Transverse colon (tissue), 4 donors: ENCODE measurements at regions not wholly inside any gene's neighbourhood (a gene's known extent, or its start where the extent isn't known, plus 50 kb on each side); places are given as distances from the start of the nearest gene placed in this dataset.

Experiments
- DNase-seq: peaks from one replicate; pipeline ENCODE4 v3.0.0-alpha.2; 2019
- H3K27ac ChIP-seq, 4 donors: fragments of 200-600 bp; sonication (generic); 2 replicates each; pipeline ENCODE4 v1.5.1; 2016 to 2018; ENCODE audit warnings: inconsistent platforms in 4 of 4
- H3K27me3 ChIP-seq: fragments of 200-600 bp; sonication (generic); 2 replicates; pipeline ENCODE4 v1.5.1; 2017; ENCODE audit warnings: inconsistent platforms
- H3K36me3 ChIP-seq, 4 donors: fragments of 200-600 bp; sonication (generic); 2 replicates each; pipeline ENCODE4 v1.5.1; 2017 to 2019; ENCODE audit warnings: inconsistent platforms in 4 of 4
- H3K4me1 ChIP-seq, 4 donors: fragments of 200-600 bp; sonication (generic); 2 replicates each; pipeline ENCODE4 v1.5.1; 2017 to 2020; ENCODE audit warnings: inconsistent platforms in 4 of 4
- H3K4me3 ChIP-seq, 4 donors: fragments of 200-600 bp; sonication (generic); 1 replicate in 1 of 4; 2 replicates in 3 of 4; pipeline versions ENCODE4 v1.5.1 to v1.6.1; 2017 to 2019; ENCODE audit warnings: inconsistent platforms in 4 of 4
- H3K9me3 ChIP-seq, 2 donors: fragments of 200-600 bp; sonication (generic); 2 replicates each; pipeline ENCODE4 v1.5.1; 2017 to 2019; ENCODE audit warnings: inconsistent platforms in 2 of 2
- CTCF ChIP-seq, 5 experiments: fragments of 200-600 bp in 3 of 5; fragments of 450-650 bp in 2 of 5; sonication (generic) in 3 of 5; IDR thresholded peaks; 1 replicate in 2 of 5; 2 replicates in 3 of 5; pipeline ENCODE4 v1.5.1; 2016 to 2017; ENCODE audit warnings: antibody characterized with exemption in 5 of 5, inconsistent platforms in 3 of 5, mild to moderate bottlenecking in 2 of 5, moderate library complexity in 1 of 5
- EP300 ChIP-seq: sonication (generic); formaldehyde crosslinking; IDR thresholded peaks from one replicate; pipeline ENCODE4 v1.6.1; 2017; ENCODE audit warnings: antibody characterized with exemption, low read depth
- POLR2A ChIP-seq: fragments of 450-650 bp; IDR thresholded peaks from one replicate; pipeline ENCODE4 v1.6.1; 2016; ENCODE audit warnings: antibody characterized with exemption, mild to moderate bottlenecking, moderate library complexity
- POLR2AphosphoS5 ChIP-seq, 3 donors: sonication (generic); formaldehyde crosslinking; IDR thresholded peaks; one replicate each; pipeline ENCODE4 v1.6.1; 2016; ENCODE audit warnings: antibody characterized with exemption in 3 of 3
- WGBS, 2 donors: methylation state at CpG; one replicate each; pipeline ENCODE4 v1.1.5; 2018; ENCODE audit warnings: low coverage in 1 of 2; 5-methylcytosine and 5-hydroxymethylcytosine counted together
- in situ Hi-C, 4 donors: fragments of 200-750 bp; cut with MboI; loops; one replicate each; pipeline versions ENCODE4 v1.15.0 to v1.15.1; 2017; ENCODE audit warnings: low sequenced_read_pairs in 3 of 4, low pct_ligation_motif_present in 1 of 4, low pct_unique_long_range_greater_than_20kb in 1 of 4
- intact Hi-C: fragments of 100-400 bp; cut with DNase I; formaldehyde crosslinking; loops from one replicate; pipeline ENCODE4 v1.15.1; 2023; ENCODE audit warnings: low total_unique reads

GRCh38 chr17:71631483-71631882, 489.3 kb upstream of the SOX9 start:
- no peak for TF ChIP-seq POLR2A
- TF ChIP-seq EP300 = no peak
- no peak for TF ChIP-seq POLR2AphosphoS5 (IDR thresholded peaks at IDR 0.05)
- no peak for TF ChIP-seq CTCF (IDR thresholded peaks at IDR 0.05)
- in situ Hi-C loops (loop anchor here in 1 of 4 donors (25.0 kb wide), 1 partner anchor 94 kb away; no protein-coding TSS in a partner anchor), intact Hi-C loops (no loop called here)
- Histone ChIP-seq H3K36me3 (no peaks in the 10 kb centered on the region), H3K4me1 (peaks cover 8 to 32% (median 17%) of the 10 kb centered on the region in 4 donors), H3K27ac (peak overlapping the region in 1 of 4 donors; percentile 78), H3K4me3 (no peak overlapping the region), H3K27me3 (no peaks in the 10 kb centered on the region), H3K9me3 (no peaks in the 10 kb centered on the region)
- DNase-seq = no peak
- WGBS, 2 donors = 24 to 27% methylated on average over 1 of the region's 1 CpG

GRCh38 chr17:71632328-71632727, 488.5 kb upstream of the SOX9 start:
- Histone ChIP-seq H3K36me3 (no peaks in the 10 kb centered on the region), H3K4me1 (peaks cover 8 to 32% (median 17%) of the 10 kb centered on the region in 4 donors), H3K27ac (peak overlapping the region; percentile 60 to 78 (median 74)), H3K9me3 (no peaks in the 10 kb centered on the region), H3K4me3 (no peak overlapping the region), H3K27me3 (no peaks in the 10 kb centered on the region)
- in situ Hi-C loops (loop anchor here in 1 of 4 donors (25.0 kb wide), 1 partner anchor 95 kb away; no protein-coding TSS in a partner anchor), intact Hi-C loops (no loop called here)
- TF ChIP-seq POLR2AphosphoS5 (IDR thresholded peaks at IDR 0.05) (no peak), EP300 (no peak)
- WGBS, 2 donors = 0 to 37% methylated on average over 1 to 2 of the region's 2 CpGs
- DNase-seq = no peak

- Histone ChIP-seq H3K36me3 (no peaks in the 10 kb centered on the region), H3K27ac (peak overlapping the region; percentile 54 to 78 (median 74)), H3K27me3 (no peaks in the 10 kb centered on the region), H3K4me1 (peaks cover 8 to 32% (median 17%) of the 10 kb centered on the region in 4 donors), H3K9me3 (no peaks in the 10 kb centered on the region), H3K4me3 (no peak overlapping the region)
- peak; percentile 75 for DNase-seq
- TF ChIP-seq POLR2AphosphoS5 (IDR thresholded peaks at IDR 0.05) (peak in 2 of 3 donors; percentile 11 to 38), CTCF (IDR thresholded peaks at IDR 0.05) (no peak), POLR2A (no peak)
- WGBS, 2 donors = 12 to 38% methylated on average over 3 to 4 of the region's 4 CpGs
- in situ Hi-C loops (loop anchor here in 1 of 4 donors (25.0 kb wide), 1 partner anchor 96 kb away; no protein-coding TSS in a partner anchor), intact Hi-C loops (no loop called here)
Measured at GRCh38 chr17:71633391-71633849, 487.4 kb upstream of the SOX9 start.

- no peak overlapping the region for H3K4me3 ChIP-seq
- peak overlapping the region in 3 of 4 donors; percentile 53 to 78 (median 73) for H3K27ac ChIP-seq
- no peak for DNase-seq
- no peaks in the 10 kb centered on the region for H3K27me3 ChIP-seq
- no peaks in the 10 kb centered on the region for H3K9me3 ChIP-seq
- 29 to 79% methylated on average over 1 of the region's 1 CpG for WGBS, 2 donors
- intact Hi-C loops (no loop called here), in situ Hi-C loops (loop anchor here in 1 of 4 donors (25.0 kb wide), 1 partner anchor 97 kb away; no protein-coding TSS in a partner anchor)
- peaks cover 8 to 32% (median 17%) of the 10 kb centered on the region in 4 donors for H3K4me1 ChIP-seq
- TF ChIP-seq CTCF (IDR thresholded peaks at IDR 0.05) (no peak), EP300 (no peak), POLR2AphosphoS5 (IDR thresholded peaks at IDR 0.05) (no peak), POLR2A (no peak)
- H3K36me3 ChIP-seq = no peaks in the 10 kb centered on the region
Measured at GRCh38 chr17:71634376-71634775, 486.4 kb upstream of the SOX9 start.
